Neuronal stem cell (in vitro differentiated cells): ENCODE measurements at regions not wholly inside any gene's neighbourhood (a gene's known extent, or its start where the extent isn't known, plus 50 kb on each side); places are given as distances from the start of the nearest gene placed in this dataset.

Experiments used
- DNase-seq: peaks from one replicate; pipeline ENCODE4 v3.0.0-alpha.2; 2013; ENCODE audit warnings: low spot score
- H2AFZ ChIP-seq: one replicate; pipeline ENCODE4 v1.6.1; 2013; ENCODE audit warnings: mild to moderate bottlenecking, low read length, inconsistent platforms
- H2AK5ac ChIP-seq: 2 replicates; pipeline ENCODE4 v1.6.1; 2013; ENCODE audit warnings: low read depth, mild to moderate bottlenecking, inconsistent platforms, low read length, moderate library complexity, mixed read lengths
- H2BK120ac ChIP-seq: 2 replicates; pipeline ENCODE4 v1.6.1; 2013; ENCODE audit warnings: low read depth, mild to moderate bottlenecking, inconsistent platforms, low read length, moderate library complexity, mixed read lengths
- H2BK12ac ChIP-seq: one replicate; pipeline ENCODE4 v1.6.1; 2013; ENCODE audit warnings: low read length, inconsistent platforms
- H2BK15ac ChIP-seq: 2 replicates; pipeline ENCODE4 v1.6.1; 2013; ENCODE audit warnings: mild to moderate bottlenecking, low read length, inconsistent platforms, mixed read lengths
- H2BK5ac ChIP-seq: one replicate; pipeline ENCODE4 v1.6.1; 2013; ENCODE audit warnings: inconsistent platforms, mild to moderate bottlenecking, low read length, moderate library complexity
- H3K14ac ChIP-seq: one replicate; pipeline ENCODE4 v1.6.1; 2013; ENCODE audit warnings: low read length, inconsistent platforms
- H3K18ac ChIP-seq: 2 replicates; pipeline ENCODE4 v1.6.1; 2013; ENCODE audit warnings: low read length, inconsistent platforms
- H3K23ac ChIP-seq: 2 replicates; pipeline ENCODE4 v1.6.1; 2013; ENCODE audit warnings: low read depth, mild to moderate bottlenecking, mixed read lengths, low read length, inconsistent platforms; ENCODE audit not compliant: poor library complexity
- H3K27ac ChIP-seq: replicated peaks from 3 replicates; pipeline ENCODE4 v1.5.1; 2013; ENCODE audit warnings: low read length, inconsistent platforms
- H3K27me3 ChIP-seq, 3 experiments: 2 replicates each; pipeline ENCODE4 v1.6.1; 2013; ENCODE audit warnings: low read length in 3 of 3, mild to moderate bottlenecking in 2 of 3, inconsistent platforms in 1 of 3, low read depth in 1 of 3, mixed read lengths in 1 of 3, moderate library complexity in 1 of 3; ENCODE audit not compliant: control insufficient read depth in 3 of 3, insufficient read depth in 3 of 3
- H3K36me3 ChIP-seq, 2 donors: replicated peaks in 1 of 2; 2 replicates each; pipeline ENCODE4 v1.6.1; 2013; ENCODE audit warnings: low read length in 2 of 2; ENCODE audit not compliant: control insufficient read depth in 2 of 2, insufficient read depth in 2 of 2
- H3K4ac ChIP-seq: 2 replicates; pipeline ENCODE4 v1.6.1; 2013; ENCODE audit warnings: inconsistent platforms, mild to moderate bottlenecking, low read length, moderate library complexity
- H3K4me1 ChIP-seq, 2 donors: 1 replicate in 1 of 2; 2 replicates in 1 of 2; pipeline ENCODE4 v1.6.1; 2013; ENCODE audit warnings: low read length in 2 of 2, low read depth in 1 of 2; ENCODE audit not compliant: control insufficient read depth in 2 of 2, insufficient read depth in 1 of 2
- H3K4me2 ChIP-seq: one replicate; pipeline ENCODE4 v1.6.1; 2013; ENCODE audit warnings: mild to moderate bottlenecking, low read length, inconsistent platforms; ENCODE audit not compliant: insufficient read depth, poor library complexity, severe bottlenecking
- H3K4me3 ChIP-seq, 2 donors: 2 replicates each; pipeline ENCODE4 v1.5.1; 2013; ENCODE audit warnings: low read length in 2 of 2, mild to moderate bottlenecking in 2 of 2, inconsistent platforms in 1 of 2, moderate library complexity in 1 of 2
- H3K79me1 ChIP-seq: one replicate; pipeline ENCODE4 v1.6.1; 2013; ENCODE audit warnings: low read depth, mild to moderate bottlenecking, inconsistent platforms, low read length, moderate library complexity
- H3K9ac ChIP-seq: one replicate; pipeline ENCODE4 v1.6.1; 2013; ENCODE audit warnings: mild to moderate bottlenecking, low read depth, low read length, inconsistent platforms; ENCODE audit not compliant: poor library complexity
- H3K9me3 ChIP-seq, 2 donors: replicated peaks in 1 of 2; 2 replicates each; pipeline versions ENCODE3 to v1.6.1; 2013; ENCODE audit warnings: low read length in 2 of 2, mild to moderate bottlenecking in 2 of 2, inconsistent platforms in 1 of 2, low read depth in 1 of 2, mixed read lengths in 1 of 2, moderate library complexity in 1 of 2; ENCODE audit not compliant: control insufficient read depth in 2 of 2, insufficient read depth in 1 of 2
- H4K8ac ChIP-seq: one replicate; pipeline ENCODE4 v1.6.1; 2013; ENCODE audit warnings: low read depth, mild to moderate bottlenecking, inconsistent platforms, low read length, moderate library complexity
- H4K91ac ChIP-seq: one replicate; pipeline ENCODE4 v1.6.1; 2013; ENCODE audit warnings: low read length, low read depth, mild to moderate bottlenecking, inconsistent platforms; ENCODE audit not compliant: poor library complexity
- WGBS, 2 donors: extraction: QIAGEN DNeasy Blood & Tissue Kit; methylation state at CpG; one replicate each; pipeline ENCODE4 v1.1.7; 2013; ENCODE audit warnings: missing lambda C conversion rate in 2 of 2, mixed read lengths in 1 of 2; ENCODE audit not compliant: insufficient read length in 2 of 2, insufficient replicate concordance in 1 of 2; ENCODE audit errors: extremely low coverage in 2 of 2; 5-methylcytosine and 5-hydroxymethylcytosine counted together

- Histone ChIP-seq H2BK120ac (no peak overlapping the region), H3K14ac (no peak overlapping the region), H3K4me3 (no peak overlapping the region), H2BK15ac (no peak overlapping the region), H2BK12ac (no peak overlapping the region), H3K27ac (no peak overlapping the region), H3K23ac (no peak overlapping the region), H3K36me3 (no peaks in the 10 kb centered on the region), H3K4me2 (no peak overlapping the region), H2AK5ac (no peak overlapping the region), H2BK5ac (no peak overlapping the region), H3K9me3 (no peaks in the 10 kb centered on the region), H3K79me1 (no peaks in the 10 kb centered on the region), H3K4me1 (no peaks in the 10 kb centered on the region), H3K27me3 (no peaks in the 10 kb centered on the region), H4K8ac (no peak overlapping the region), H3K4ac (no peak overlapping the region), H3K9ac (no peak overlapping the region), H3K18ac (no peak overlapping the region), H2AFZ (no peak overlapping the region), H4K91ac (no peak overlapping the region)
- no peak for DNase-seq
Measured at GRCh38 chrX:125131164-125131563, 188.5 kb upstream of the TEX13C start.

GRCh38 chrX:125132274-125132673 is 187.4 kb upstream of the TEX13C start:
- Histone ChIP-seq H2BK15ac (no peak overlapping the region), H3K9me3 (no peaks in the 10 kb centered on the region), H2BK5ac (no peak overlapping the region), H3K18ac (no peak overlapping the region), H3K27me3 (no peaks in the 10 kb centered on the region), H3K14ac (no peak overlapping the region), H3K36me3 (no peaks in the 10 kb centered on the region), H3K79me1 (no peaks in the 10 kb centered on the region), H2AFZ (no peak overlapping the region), H3K23ac (no peak overlapping the region), H4K91ac (no peak overlapping the region), H3K4me3 (no peak overlapping the region), H3K4me1 (no peaks in the 10 kb centered on the region), H3K27ac (no peak overlapping the region), H2BK120ac (no peak overlapping the region), H4K8ac (no peak overlapping the region), H2AK5ac (no peak overlapping the region), H3K9ac (no peak overlapping the region), H2BK12ac (no peak overlapping the region), H3K4ac (no peak overlapping the region), H3K4me2 (no peak overlapping the region)
- DNase-seq = no peak
- no CpG with 5 or more reads among the region's 2 CpGs for WGBS, 2 donors

DNA sequence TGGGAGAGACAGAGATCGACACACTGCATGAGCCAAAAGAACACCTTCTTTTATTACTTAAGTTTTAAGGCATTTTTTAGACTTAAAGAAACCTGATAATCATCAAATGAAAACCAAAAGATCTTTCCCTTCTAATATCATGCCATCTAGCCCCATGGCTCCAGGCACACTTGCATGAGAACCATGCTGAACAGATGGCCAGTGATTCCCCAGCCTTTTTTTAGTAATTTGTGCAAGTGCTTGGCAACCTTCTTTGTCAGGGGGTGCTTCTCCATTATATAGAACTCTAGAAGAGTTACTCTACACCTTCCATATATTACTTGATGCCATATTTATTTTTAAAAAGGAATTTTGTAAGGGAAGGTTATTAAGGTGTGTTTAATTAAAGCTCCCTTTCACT is 182.2 kb upstream of the TEX13C start:
- no peaks in the 10 kb centered on the region for H3K4me1 ChIP-seq
- no peak overlapping the region for H2AFZ ChIP-seq
- WGBS, 2 donors = no CpG with 5 or more reads among the region's 1 CpG
- no peak overlapping the region for H3K4me2 ChIP-seq
- no peak overlapping the region for H3K27ac ChIP-seq
- H2BK12ac ChIP-seq = no peak overlapping the region
- H4K8ac ChIP-seq = no peak overlapping the region
- no peak overlapping the region for H2BK5ac ChIP-seq
- H3K4me3 ChIP-seq = no peak overlapping the region
- no peak overlapping the region for H4K91ac ChIP-seq
- H3K36me3 ChIP-seq = no peaks in the 10 kb centered on the region
- H2AK5ac ChIP-seq = no peak overlapping the region
- no peaks in the 10 kb centered on the region for H3K9me3 ChIP-seq
- no peak overlapping the region for H3K4ac ChIP-seq
- H3K79me1 ChIP-seq = no peaks in the 10 kb centered on the region
- H3K9ac ChIP-seq = no peak overlapping the region
- no peak overlapping the region for H3K18ac ChIP-seq
- H2BK15ac ChIP-seq = no peak overlapping the region
- no peak overlapping the region for H2BK120ac ChIP-seq
- no peak overlapping the region for H3K14ac ChIP-seq
- DNase-seq = no peak
- H3K23ac ChIP-seq = no peak overlapping the region
- H3K27me3 ChIP-seq = no peaks in the 10 kb centered on the region

GRCh38 chrX:125150231-125150630 is 169.4 kb upstream of the TEX13C start:
- no peaks in the 10 kb centered on the region for H3K27me3 ChIP-seq
- no peak for DNase-seq
- H3K9ac ChIP-seq = no peak overlapping the region
- H2BK12ac ChIP-seq = no peak overlapping the region
- H2BK120ac ChIP-seq = no peak overlapping the region
- no peaks in the 10 kb centered on the region for H3K9me3 ChIP-seq
- no peaks in the 10 kb centered on the region for H3K36me3 ChIP-seq
- no peak overlapping the region for H2BK5ac ChIP-seq
- H3K27ac ChIP-seq = no peak overlapping the region
- no peak overlapping the region for H3K4ac ChIP-seq
- no peaks in the 10 kb centered on the region for H3K79me1 ChIP-seq
- WGBS, 2 donors = no CpG with 5 or more reads among the region's 2 CpGs
- H2AK5ac ChIP-seq = no peak overlapping the region
- H4K8ac ChIP-seq = no peak overlapping the region
- no peak overlapping the region for H2AFZ ChIP-seq
- H3K4me2 ChIP-seq = no peak overlapping the region
- H2BK15ac ChIP-seq = no peak overlapping the region
- H3K4me1 ChIP-seq = no peaks in the 10 kb centered on the region
- H4K91ac ChIP-seq = no peak overlapping the region
- H3K14ac ChIP-seq = no peak overlapping the region
- no peak overlapping the region for H3K4me3 ChIP-seq
- no peak overlapping the region for H3K18ac ChIP-seq
- no peak overlapping the region for H3K23ac ChIP-seq
